HEK293 (cell line): ENCODE measurements at regions not wholly inside any gene's neighbourhood (a gene's known extent, or its start where the extent isn't known, plus 50 kb on each side); places are given as distances from the start of the nearest gene placed in this dataset.

Experiments
- CTCF ChIA-PET: fragments of 350-600 bp; formaldehyde crosslinking; extraction: SDS; loops from one replicate; lab custom pipeline; 2021; ENCODE audit warnings: antibody characterized with exemption; lab: Yijun Ruan, JAX
- POLR2A ChIA-PET: fragments of 300-600 bp; formaldehyde crosslinking; extraction: SDS; loops from one replicate; lab custom pipeline; 2020; ENCODE audit warnings: antibody characterized with exemption, inconsistent platforms; lab: Yijun Ruan, JAX
- H3K27ac ChIP-seq: fragments of 200-500 bp; sonication (Bioruptor generic); 2 replicates; pipeline ENCODE4 v1.5.1; 2014; ENCODE audit warnings: low read depth, low read length, control low read depth, inconsistent platforms; ENCODE audit errors: extremely low read depth
- H3K36me3 ChIP-seq, 2 experiments: fragments of 200-500 bp in 1 of 2; sonication (Bioruptor generic) in 1 of 2; 1 replicate in 1 of 2; 2 replicates in 1 of 2; pipeline ENCODE4 v1.5.1; 2014 to 2017; ENCODE audit warnings: inconsistent platforms in 2 of 2, low read length in 2 of 2; ENCODE audit not compliant: control insufficient read depth in 2 of 2, insufficient read depth in 1 of 2
- H3K4me1 ChIP-seq: fragments of 200-500 bp; sonication (Bioruptor generic); 2 replicates; pipeline ENCODE4 v1.5.1; 2014; ENCODE audit warnings: mild to moderate bottlenecking, low read length, inconsistent platforms; ENCODE audit not compliant: control insufficient read depth, insufficient read depth
- H3K4me3 ChIP-seq: 2 replicates; pipeline ENCODE4 v1.5.1; 2011; ENCODE audit warnings: low read depth, mild to moderate bottlenecking, control low read depth, low read length, moderate library complexity
- H3K9me3 ChIP-seq: fragments of 200-500 bp; sonication (Bioruptor generic); 2 replicates; pipeline ENCODE4 v1.5.1; 2014; ENCODE audit warnings: low read depth, low read length, inconsistent platforms; ENCODE audit not compliant: control insufficient read depth, insufficient read depth
- GLIS1 ChIP-seq: fragments of 450-650 bp; formaldehyde crosslinking; IDR thresholded peaks from 2 replicates; pipeline ENCODE4 v1.5.1; 2016; ENCODE audit warnings: missing biosample characterization, missing genetic modification characterization
- KLF10 ChIP-seq: fragments of 450-650 bp; IDR thresholded peaks from 2 replicates; pipeline ENCODE4 v1.5.1; 2018; ENCODE audit warnings: missing biosample characterization, mild to moderate bottlenecking, missing genetic modification characterization
- PRDM4 ChIP-seq: fragments of 450-650 bp; formaldehyde crosslinking; IDR thresholded peaks from 2 replicates; pipeline ENCODE4 v1.5.1; 2017; ENCODE audit warnings: missing biosample characterization, missing genetic modification characterization
- ZBTB44 ChIP-seq: fragments of 450-650 bp; IDR thresholded peaks from 2 replicates; pipeline ENCODE4 v1.5.1; 2018; ENCODE audit warnings: missing biosample characterization, mild to moderate bottlenecking, missing genetic modification characterization
- ZFHX2 ChIP-seq: fragments of 450-650 bp; formaldehyde crosslinking; conservative IDR thresholded peaks from 2 replicates; pipeline ENCODE4 v1.5.1; 2016; ENCODE audit warnings: missing biosample characterization, missing genetic modification characterization
- ZNF132 ChIP-seq: fragments of 450-650 bp; formaldehyde crosslinking; IDR thresholded peaks from 2 replicates; pipeline ENCODE4 v1.5.1; 2017; ENCODE audit warnings: missing biosample characterization, missing genetic modification characterization, borderline replicate concordance
- ZNF146 ChIP-seq: fragments of 450-650 bp; formaldehyde crosslinking; IDR thresholded peaks from 2 replicates; pipeline ENCODE4 v1.5.1; 2016; ENCODE audit warnings: missing biosample characterization, missing genetic modification characterization
- ZNF157 ChIP-seq: fragments of 450-650 bp; formaldehyde crosslinking; IDR thresholded peaks from 2 replicates; pipeline ENCODE4 v1.5.1; 2016; ENCODE audit warnings: missing biosample characterization, missing genetic modification characterization
- ZNF324 ChIP-seq: fragments of 450-650 bp; formaldehyde crosslinking; IDR thresholded peaks from 2 replicates; pipeline ENCODE4 v1.5.1; 2016; ENCODE audit warnings: missing biosample characterization, missing genetic modification characterization
- ZNF350 ChIP-seq: fragments of 450-650 bp; formaldehyde crosslinking; IDR thresholded peaks from 2 replicates; pipeline ENCODE4 v1.5.0; 2017; ENCODE audit warnings: missing biosample characterization, mild to moderate bottlenecking, missing genetic modification characterization
- ZNF404 ChIP-seq: fragments of 450-650 bp; formaldehyde crosslinking; IDR thresholded peaks from 2 replicates; pipeline ENCODE4 v1.5.1; 2017; ENCODE audit warnings: missing biosample characterization, missing genetic modification characterization
- ZNF48 ChIP-seq: fragments of 450-650 bp; formaldehyde crosslinking; IDR thresholded peaks from 2 replicates; pipeline ENCODE4 v1.5.1; 2016; ENCODE audit warnings: missing biosample characterization, missing genetic modification characterization
- ZNF529 ChIP-seq: fragments of 450-650 bp; formaldehyde crosslinking; IDR thresholded peaks from 2 replicates; pipeline ENCODE4 v1.5.1; 2017; ENCODE audit warnings: missing genetic modification characterization, missing biosample characterization; ENCODE audit not compliant: insufficient replicate concordance
- ZNF530 ChIP-seq: fragments of 450-650 bp; formaldehyde crosslinking; IDR thresholded peaks from 2 replicates; pipeline ENCODE4 v1.5.1; 2016; ENCODE audit warnings: low read depth, missing biosample characterization, missing genetic modification characterization
- ZNF549 ChIP-seq: fragments of 450-650 bp; IDR thresholded peaks from 2 replicates; pipeline ENCODE4 v1.5.1; 2018; ENCODE audit warnings: missing biosample characterization, missing genetic modification characterization, mild to moderate bottlenecking, inconsistent platforms, moderate library complexity
- ZNF560 ChIP-seq: fragments of 450-650 bp; formaldehyde crosslinking; IDR thresholded peaks from 2 replicates; pipeline ENCODE4 v1.5.1; 2017; ENCODE audit warnings: missing biosample characterization, missing genetic modification characterization, borderline replicate concordance
- ZNF585B ChIP-seq: fragments of 450-650 bp; formaldehyde crosslinking; IDR thresholded peaks from 2 replicates; pipeline ENCODE4 v1.5.1; 2016; ENCODE audit warnings: missing biosample characterization, missing genetic modification characterization
- ZNF639 ChIP-seq: fragments of 450-650 bp; formaldehyde crosslinking; IDR thresholded peaks from 2 replicates; pipeline ENCODE4 v1.5.1; 2016; ENCODE audit warnings: missing biosample characterization, missing genetic modification characterization
- ZNF664 ChIP-seq: fragments of 450-650 bp; formaldehyde crosslinking; IDR thresholded peaks from 2 replicates; pipeline ENCODE4 v1.5.1; 2016; ENCODE audit warnings: missing biosample characterization, missing genetic modification characterization
- ZNF670 ChIP-seq: fragments of 450-650 bp; formaldehyde crosslinking; IDR thresholded peaks from 2 replicates; pipeline ENCODE4 v1.5.1; 2016; ENCODE audit warnings: missing biosample characterization, missing genetic modification characterization, low read depth
- ZNF677 ChIP-seq: fragments of 450-650 bp; IDR thresholded peaks from 2 replicates; pipeline ENCODE4 v1.5.0; 2018; ENCODE audit warnings: missing biosample characterization, mild to moderate bottlenecking, missing genetic modification characterization, moderate library complexity
- ZNF701 ChIP-seq: fragments of 450-650 bp; formaldehyde crosslinking; IDR thresholded peaks from 2 replicates; pipeline ENCODE4 v1.5.1; 2016; ENCODE audit warnings: missing biosample characterization, missing genetic modification characterization
- ZNF707 ChIP-seq: fragments of 450-650 bp; formaldehyde crosslinking; IDR thresholded peaks from 2 replicates; pipeline ENCODE4 v1.5.1; 2016; ENCODE audit warnings: missing biosample characterization, missing genetic modification characterization
- ZNF776 ChIP-seq: fragments of 450-650 bp; formaldehyde crosslinking; IDR thresholded peaks from 2 replicates; pipeline ENCODE4 v1.5.0; 2017; ENCODE audit warnings: missing biosample characterization, missing genetic modification characterization, borderline replicate concordance
- ZNF830 ChIP-seq: fragments of 450-650 bp; IDR thresholded peaks from 2 replicates; pipeline ENCODE4 v1.5.0; 2018; ENCODE audit warnings: missing biosample characterization, missing genetic modification characterization, low read depth, mild to moderate bottlenecking, moderate library complexity

- no peaks in the 10 kb centered on the region for H3K36me3 ChIP-seq
- ChIA-PET CTCF (no interaction called here), POLR2A (no interaction called here)
- no peak overlapping the region for H3K27ac ChIP-seq
- H3K4me1 ChIP-seq = no peaks in the 10 kb centered on the region
- TF ChIP-seq KLF10 (no peak), ZNF324 (no peak)
- no peak overlapping the region for H3K4me3 ChIP-seq
- no peaks in the 10 kb centered on the region for H3K9me3 ChIP-seq
These were observed 417.5 kb upstream of the GRM3 start for GRCh38 chr7:86226191-86226590.

GRCh38 chr7:86222806-86223205, 420.9 kb upstream of the GRM3 start:
- POLR2A ChIA-PET = no interaction called here
- no peaks in the 10 kb centered on the region for H3K9me3 ChIP-seq
- H3K36me3 ChIP-seq = no peaks in the 10 kb centered on the region
- CTCF ChIA-PET = no interaction called here
- H3K4me1 ChIP-seq = no peaks in the 10 kb centered on the region
- TF ChIP-seq ZNF404 (tag by site-specific recombination) (no peak), ZNF585B (tag by site-specific recombination) (peak; percentile 65)
- H3K27ac ChIP-seq = no peak overlapping the region
- H3K4me3 ChIP-seq = no peak overlapping the region

GRCh38 chr7:86214734-86215133, 429.0 kb upstream of the GRM3 start:
- TF ChIP-seq ZNF549 (tag by site-specific recombination) (no peak), ZNF48 (tag by site-specific recombination) (no peak), ZNF530 (tag by site-specific recombination) (no peak), ZNF350 (tag by site-specific recombination) (no peak), ZNF529 (no peak), ZNF830 (tag by site-specific recombination) (no peak)
- Histone ChIP-seq H3K27ac (no peak overlapping the region), H3K9me3 (no peaks in the 10 kb centered on the region), H3K4me3 (no peak overlapping the region), H3K4me1 (no peaks in the 10 kb centered on the region), H3K36me3 (no peaks in the 10 kb centered on the region)
- ChIA-PET CTCF (interaction anchor here (0.7 kb wide), 1 partner anchor 1014 kb away, joined by 3 read pairs; no protein-coding TSS in a partner anchor), POLR2A (no interaction called here)

GRCh38 chr7:86212976-86213375, 430.7 kb upstream of the GRM3 start:
- Histone ChIP-seq H3K9me3 (no peaks in the 10 kb centered on the region), H3K27ac (no peak overlapping the region), H3K4me3 (no peak overlapping the region), H3K36me3 (no peaks in the 10 kb centered on the region), H3K4me1 (no peaks in the 10 kb centered on the region)
- CTCF ChIA-PET = no interaction called here
- POLR2A ChIA-PET = no interaction called here
- no peak for TF ChIP-seq ZFHX2 (tag by site-specific recombination)
- TF ChIP-seq ZNF701 (tag by site-specific recombination) = no peak
- no peak for TF ChIP-seq ZBTB44 (tag by site-specific recombination)
- no peak for TF ChIP-seq GLIS1 (tag by site-specific recombination)
- TF ChIP-seq ZNF560 (tag by site-specific recombination) = no peak
- no peak for TF ChIP-seq ZNF677
- no peak for TF ChIP-seq ZNF707 (tag by site-specific recombination)
- TF ChIP-seq ZNF132 (tag by site-specific recombination) = no peak
- no peak for TF ChIP-seq ZNF157 (tag by site-specific recombination)
- TF ChIP-seq ZNF776 (tag by site-specific recombination) = no peak
- no peak for TF ChIP-seq ZNF664 (tag by site-specific recombination)
- no peak for TF ChIP-seq ZNF146 (tag by site-specific recombination)
- TF ChIP-seq ZNF670 = no peak
- TF ChIP-seq PRDM4 (tag by site-specific recombination) = no peak
- TF ChIP-seq ZNF639 = no peak
